ENCODE measurements at regions not wholly inside any gene's neighbourhood (a gene's known extent, or its start where the extent isn't known, plus 50 kb on each side); places are given as distances from the start of the nearest gene placed in this dataset.

- H3K27me3 ChIP-seq, result no peaks in the 10 kb centered on the region
- WGBS, 2 donors, result 89 to 94% methylated on average over 4 of the region's 4 CpGs
- ATAC-seq (peak in 1 of 8 donors; percentile 31), DNase-seq (no peak)
- peaks cover 0 to 15% (median 3%) of the 10 kb centered on the region in 9 donors for H3K4me1 ChIP-seq
- H3K9me3 ChIP-seq, result no peaks in the 10 kb centered on the region
- intact Hi-C loops (cut with DNase I), result loop anchor here in 2 of 10 donors (10.0 kb wide), 1 partner anchor 211 kb away; no protein-coding TSS in a partner anchor
- no peaks in the 10 kb centered on the region for H3K36me3 ChIP-seq
- no peak for TF ChIP-seq CTCF (IDR thresholded peaks at IDR 0.05)
- no peak overlapping the region for H3K27ac ChIP-seq
- no peak overlapping the region for H3K4me3 ChIP-seq
Observed at GRCh38 chr15:39025321-39025720, 460.7 kb upstream of the RASGRP1 start.

- no peak for ATAC-seq
- no peaks in the 10 kb centered on the region for H3K27me3 ChIP-seq
- 92 to 94% methylated on average over 1 of the region's 1 CpG for WGBS, 2 donors
- TF ChIP-seq CTCF (IDR thresholded peaks at IDR 0.05), result no peak
- no peaks in the 10 kb centered on the region for H3K9me3 ChIP-seq
- no peak overlapping the region for H3K27ac ChIP-seq
- DNase-seq, result no peak
- intact Hi-C loops (cut with DNase I), result loop anchor here in 2 of 10 donors (10.0 kb wide), 1 partner anchor 211 kb away; no protein-coding TSS in a partner anchor
- no peak overlapping the region for H3K4me3 ChIP-seq
- peaks cover 0 to 15% (median 3%) of the 10 kb centered on the region in 9 donors for H3K4me1 ChIP-seq
- no peaks in the 10 kb centered on the region for H3K36me3 ChIP-seq
Observed at GRCh38 chr15:39025881-39026280, 461.3 kb upstream of the RASGRP1 start.

GRCh38 chr15:39028069-39028468 is 463.5 kb upstream of the RASGRP1 start:
- Histone ChIP-seq H3K4me3 (no peak overlapping the region), H3K27me3 (no peaks in the 10 kb centered on the region), H3K9me3 (no peaks in the 10 kb centered on the region), H3K27ac (no peak overlapping the region), H3K4me1 (peaks cover 0 to 5% (median 0%) of the 10 kb centered on the region in 9 donors), H3K36me3 (no peaks in the 10 kb centered on the region)
- intact Hi-C loops (cut with DNase I), result loop anchor here in 2 of 10 donors (10.0 kb wide), 1 partner anchor 213 kb away; no protein-coding TSS in a partner anchor
- DNase-seq (no peak), ATAC-seq (peak in 2 of 8 donors; percentile 34 to 95)
- WGBS, 2 donors, result 83% methylated on average over 3 of the region's 3 CpGs
- TF ChIP-seq CTCF (IDR thresholded peaks at IDR 0.05), result no peak

- intact Hi-C loops (cut with DNase I), result loop anchor here in 2 of 10 donors (10.0 kb wide), 1 partner anchor 215 kb away; no protein-coding TSS in a partner anchor
- ATAC-seq, result no peak
- no peak for DNase-seq
- TF ChIP-seq CTCF (IDR thresholded peaks at IDR 0.05), result no peak
- no peaks in the 10 kb centered on the region for H3K9me3 ChIP-seq
- H3K27ac ChIP-seq, result no peak overlapping the region
- H3K27me3 ChIP-seq, result no peaks in the 10 kb centered on the region
- H3K4me1 ChIP-seq, result no peaks in the 10 kb centered on the region
- 85 to 87% methylated on average over 1 of the region's 1 CpG for WGBS, 2 donors
- H3K4me3 ChIP-seq, result no peak overlapping the region
- no peaks in the 10 kb centered on the region for H3K36me3 ChIP-seq
Observed at GRCh38 chr15:39029741-39030140, 465.1 kb upstream of the RASGRP1 start.

Data from heart right ventricle (tissue), 16 donors.